ENCODE measurements at regions not wholly inside any gene's neighbourhood (a gene's known extent, or its start where the extent isn't known, plus 50 kb on each side); places are given as distances from the start of the nearest gene placed in this dataset.
"Not testable (repeated sequence)": the region's sequence is repeated elsewhere in the genome, so short reads cannot be mapped to it uniquely, and the experiment has no call there.

GRCh38 chr7:79552463-79552862 is 99.0 kb upstream of the MAGI2 start:
- DNase-seq (ENCODE audit: low spot score) = no peak

DNA sequence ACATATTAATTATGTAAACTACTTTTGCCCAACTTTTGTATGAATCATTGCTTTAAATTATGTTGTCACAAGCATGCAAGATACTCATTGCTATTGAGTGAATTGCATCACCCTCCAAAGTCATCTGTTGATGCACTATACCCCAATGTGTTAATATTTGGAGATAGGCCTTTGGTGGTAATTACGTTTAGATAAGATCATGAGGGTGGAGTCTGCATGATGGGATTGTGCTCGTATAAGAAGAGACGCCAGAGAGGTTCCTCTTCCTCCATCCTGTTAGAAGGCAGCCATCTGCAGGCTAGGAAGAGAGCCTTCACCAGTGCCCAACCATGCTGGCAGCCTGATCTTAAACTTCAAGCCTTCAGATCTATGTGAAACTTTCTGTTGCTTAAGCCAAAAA is 95.3 kb upstream of the MAGI2 start:
- DNase-seq (ENCODE audit: low spot score) = no peak

GRCh38 chr7:79547132-79547531 is 93.7 kb upstream of the MAGI2 start:
- no peak for DNase-seq (ENCODE audit: low spot score)

DNA sequence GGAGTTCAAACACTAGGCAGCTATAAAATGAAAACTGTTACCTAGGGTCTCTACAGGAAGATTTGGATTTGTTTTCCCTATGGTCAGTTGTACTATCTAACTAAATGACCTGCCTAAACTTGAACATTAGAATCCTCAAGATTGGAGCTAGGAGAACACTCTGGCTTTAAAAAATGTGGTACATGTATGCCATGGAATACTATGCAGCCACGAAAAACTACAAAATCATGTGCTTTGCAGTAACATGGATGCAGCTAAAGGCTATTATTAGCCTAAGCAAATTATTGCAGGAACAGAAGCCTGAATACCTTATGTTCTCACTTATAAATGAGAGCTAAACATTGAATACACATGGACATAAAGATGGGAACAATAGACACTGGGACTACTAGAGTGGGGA is 87.1 kb upstream of the MAGI2 start:
- DNase-seq (ENCODE audit: low spot score) = no peak

DNA sequence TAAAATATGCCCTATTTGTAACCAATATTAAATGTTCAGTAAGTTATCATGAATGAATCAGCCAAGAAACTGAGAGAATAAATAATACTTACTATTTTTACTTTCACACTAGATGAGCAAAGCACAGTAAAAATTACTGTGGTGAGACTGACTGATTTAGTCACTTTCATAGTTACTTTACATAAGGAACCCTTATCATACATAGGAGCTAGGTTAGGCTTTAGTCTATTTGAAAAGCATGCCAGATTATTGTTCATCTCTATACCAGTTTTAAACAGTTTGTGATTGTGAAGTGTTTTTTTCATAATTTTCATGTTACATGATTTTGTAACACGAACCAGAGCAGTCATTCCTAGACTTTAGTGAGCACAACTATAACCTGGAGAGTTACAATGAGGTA is 80.7 kb upstream of the MAGI2 start:
- no peak for DNase-seq (ENCODE audit: low spot score)

GRCh38 chr7:79531905-79532664 is 78.6 kb upstream of the MAGI2 start:
- DNase-seq (ENCODE audit: low spot score) = no peak

GRCh38 chr7:79531116-79531515 is 77.6 kb upstream of the MAGI2 start:
- DNase-seq (ENCODE audit: low spot score) = no peak

DNA sequence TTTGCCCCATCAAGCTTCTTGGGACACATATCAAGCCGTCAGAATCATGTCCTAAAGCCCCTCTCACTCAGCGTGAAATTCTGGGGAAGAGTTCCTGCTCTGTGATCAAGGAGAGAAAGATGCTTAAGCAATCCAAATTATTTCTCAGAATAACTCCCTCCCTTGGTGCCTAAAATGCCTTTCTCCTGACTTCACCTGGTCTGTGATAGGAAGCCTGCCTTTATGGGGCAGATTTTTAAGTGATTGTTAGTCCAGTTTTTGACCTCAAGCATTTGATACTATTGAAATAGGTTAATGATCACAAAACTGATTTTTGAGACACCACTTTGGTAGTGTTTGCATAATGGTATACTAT is 76.4 kb upstream of the MAGI2 start:
- DNase-seq (ENCODE audit: low spot score) = no peak

DNA sequence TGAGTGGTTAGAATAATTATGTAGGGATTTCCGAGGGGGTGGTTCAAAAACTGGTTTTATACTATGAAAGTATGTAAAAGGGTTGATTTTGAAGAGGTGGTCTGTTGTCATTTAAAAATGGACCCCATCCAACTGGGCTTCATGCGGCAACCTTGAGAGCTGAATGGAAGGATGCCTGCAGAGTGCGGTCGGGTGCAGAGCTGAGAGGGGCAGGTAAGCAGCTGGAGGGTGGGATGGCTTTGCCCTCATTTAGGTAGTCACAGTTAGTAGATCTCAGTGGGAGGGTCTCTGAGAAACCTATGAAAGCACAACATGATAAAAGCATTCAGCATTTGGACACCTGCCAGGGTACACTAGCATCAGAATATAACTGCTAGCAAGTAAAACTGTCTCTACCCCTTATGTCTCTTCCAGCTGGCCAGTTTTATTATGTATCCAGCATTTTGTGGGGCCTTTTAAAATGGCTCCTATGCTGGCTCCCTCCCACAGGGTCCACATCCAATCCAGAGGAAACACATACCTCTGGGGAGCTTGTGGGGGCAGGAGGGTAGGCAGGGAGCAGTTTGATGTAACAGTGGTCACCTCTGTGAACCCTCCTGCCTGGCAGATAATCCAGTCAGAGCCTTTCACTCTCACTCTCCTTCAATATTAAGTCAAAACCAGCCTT is 75.9 kb upstream of the MAGI2 start:
- no peak for DNase-seq (ENCODE audit: low spot score)

GRCh38 chr7:79528421-79528820 is 75.0 kb upstream of the MAGI2 start:
- no peak for DNase-seq (ENCODE audit: low spot score)

DNA sequence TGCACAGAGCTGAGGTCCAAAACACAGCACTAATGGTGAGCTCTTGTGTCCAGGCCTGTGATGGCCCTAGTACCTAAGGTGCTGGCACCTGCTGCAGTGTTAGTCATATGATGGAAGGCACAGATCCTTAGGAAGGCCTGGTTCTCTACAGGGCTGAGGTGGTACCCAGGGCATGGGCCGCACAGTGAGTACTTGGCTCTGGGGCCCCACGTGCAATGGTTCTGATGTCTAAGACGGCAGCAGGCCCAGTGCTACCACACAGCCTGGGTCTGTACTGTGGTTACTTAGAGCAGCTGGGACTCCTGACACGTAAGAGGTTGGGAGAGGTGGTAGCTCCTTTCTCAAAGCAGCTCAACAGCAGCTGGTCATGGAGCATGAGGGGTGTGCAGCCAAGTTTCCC is 70.6 kb upstream of the MAGI2 start:
- DNase-seq (ENCODE audit: low spot score) = no peak

DNA sequence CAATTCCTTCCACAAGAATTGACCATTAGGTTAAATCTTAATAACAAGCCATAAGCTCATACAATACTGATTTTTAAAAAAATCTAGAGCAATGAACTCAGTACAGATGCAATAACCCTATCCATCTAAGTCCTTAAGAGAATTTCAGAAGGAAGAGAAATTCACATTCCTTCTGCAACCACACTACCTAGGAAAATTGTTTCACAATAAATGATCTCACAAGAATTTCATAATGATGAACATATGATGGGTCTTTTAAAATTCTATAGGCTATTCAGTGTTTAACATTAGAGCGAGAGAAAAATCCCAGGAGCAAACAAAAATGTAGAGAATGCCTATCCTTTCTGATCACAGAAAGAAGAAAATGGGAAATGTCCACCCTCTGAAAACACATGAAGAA is 70.0 kb upstream of the MAGI2 start:
- DNase-seq (ENCODE audit: low spot score) = no peak

- no peak for DNase-seq (ENCODE audit: low spot score)
Measured at GRCh38 chr7:79520543-79520942, 67.1 kb upstream of the MAGI2 start.

DNA sequence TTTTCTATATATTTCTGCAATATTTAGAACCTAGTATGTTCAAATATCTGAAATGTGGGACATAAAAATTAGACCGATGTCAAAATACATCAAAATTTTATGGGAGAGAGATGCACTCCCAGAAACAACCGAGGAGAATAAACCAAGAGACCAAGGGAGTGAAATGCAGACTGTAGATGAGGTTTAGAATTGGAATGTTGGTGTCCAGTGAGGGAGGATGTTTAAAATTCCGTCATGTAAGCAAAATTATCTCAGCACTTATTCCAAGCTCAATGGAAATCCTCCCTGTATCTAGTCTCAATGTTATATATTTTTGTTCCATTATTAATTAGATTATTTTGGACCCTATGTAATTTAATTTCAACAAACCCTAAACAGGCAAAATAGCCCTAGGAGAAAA is 61.9 kb upstream of the MAGI2 start:
- no peak for DNase-seq (ENCODE audit: low spot score)

GRCh38 chr7:79513261-79513660 is 59.8 kb upstream of the MAGI2 start:
- no peak for DNase-seq (ENCODE audit: low spot score)

DNA sequence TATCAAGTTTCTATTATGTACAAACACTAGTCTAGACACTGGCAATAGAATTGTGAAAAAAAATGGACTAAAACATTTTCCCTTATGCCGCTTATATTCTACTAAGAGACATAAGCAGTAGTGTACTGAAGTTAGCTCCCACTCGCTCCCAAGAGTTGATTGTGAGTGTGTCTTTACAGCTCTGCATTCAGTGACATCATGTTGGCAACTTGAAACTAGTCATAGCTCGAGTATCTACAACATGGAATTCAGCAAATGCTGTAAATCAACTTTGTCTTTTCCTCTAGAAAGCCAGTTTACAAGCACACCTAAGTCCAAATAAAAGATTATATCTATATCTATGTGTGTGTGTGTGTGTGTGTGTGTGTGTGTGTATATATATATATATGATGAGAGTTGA is 58.8 kb upstream of the MAGI2 start:
- DNase-seq (ENCODE audit: low spot score) = no peak

- not testable (repeated sequence) for DNase-seq (ENCODE audit: low spot score)
Measured at GRCh38 chr7:79511056-79511455, 57.6 kb upstream of the MAGI2 start.

GRCh38 chr7:79507131-79507530 is 53.7 kb upstream of the MAGI2 start:
- DNase-seq (ENCODE audit: low spot score) = no peak

DNA sequence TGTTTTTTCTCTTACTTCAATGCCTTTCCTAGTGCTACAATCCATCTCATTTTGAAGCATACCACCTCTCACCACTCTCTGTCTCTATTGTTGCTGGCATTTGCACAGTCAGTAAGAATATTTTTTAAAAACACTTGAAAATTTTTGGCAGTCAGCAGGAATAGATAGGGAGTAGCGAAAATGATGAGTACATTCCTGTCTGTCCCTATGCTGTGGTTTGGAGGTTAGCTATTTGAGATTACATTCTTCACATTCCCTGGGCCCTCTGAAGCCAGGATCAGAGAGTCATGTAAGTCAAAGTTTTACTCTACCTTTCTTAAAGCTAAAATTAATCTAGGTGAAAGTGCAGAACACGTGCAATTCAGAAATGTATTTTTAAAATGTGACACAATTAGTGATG is 53.0 kb upstream of the MAGI2 start:
- DNase-seq (ENCODE audit: low spot score) = no peak

DNA sequence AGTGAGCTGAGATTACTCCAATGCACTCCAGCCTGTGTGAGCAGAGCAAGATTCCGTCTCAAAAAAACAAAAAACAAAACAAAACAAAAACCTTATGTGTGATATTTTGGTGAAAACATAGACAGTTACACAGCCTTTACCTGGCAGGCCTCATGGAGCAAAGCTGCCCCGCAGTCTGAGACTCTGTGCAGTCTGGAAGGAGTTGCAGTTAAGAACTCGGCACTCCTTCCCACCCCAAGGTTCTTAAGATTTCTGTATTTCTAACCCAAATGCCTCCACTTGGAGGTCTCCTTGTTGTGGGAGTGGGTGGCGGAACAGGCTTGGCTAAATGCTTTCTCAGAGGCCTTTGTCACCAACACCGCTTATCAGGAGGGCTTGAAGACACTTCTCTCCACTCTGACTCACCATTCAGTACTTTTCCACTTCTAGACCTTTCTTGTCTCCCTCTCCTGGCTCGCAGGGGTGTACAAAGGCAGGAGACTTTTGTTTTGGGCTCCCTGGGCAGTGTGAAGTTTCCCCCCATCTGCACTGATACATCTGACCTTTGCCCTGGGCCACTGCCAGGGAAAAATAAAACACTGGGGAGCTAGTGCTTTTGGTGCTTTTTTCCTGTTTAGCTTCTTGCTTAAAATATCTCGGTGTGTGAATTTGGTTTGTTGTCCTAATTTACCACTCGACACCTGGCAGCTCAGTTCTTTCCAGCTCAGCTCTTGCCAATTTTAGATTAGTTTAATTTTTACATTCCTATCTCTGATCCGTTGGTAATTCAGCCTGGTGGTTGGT is 51.3 kb upstream of the MAGI2 start:
- no peak for DNase-seq (ENCODE audit: low spot score)
